Brain microvascular endothelial cell (primary cell): ENCODE measurements at regions not wholly inside any gene's neighbourhood (a gene's known extent, or its start where the extent isn't known, plus 50 kb on each side); places are given as distances from the start of the nearest gene placed in this dataset.

Experiments
- DNase-seq: peaks from one replicate; pipeline ENCODE4 v3.0.0-alpha.2; 2020
- H3K27ac ChIP-seq: fragments of 250-450 bp; sonication (Bioruptor Pico); 2 replicates; pipeline ENCODE4 v1.5.1; 2020; ENCODE audit warnings: mild to moderate bottlenecking, moderate library complexity
- H3K27me3 ChIP-seq: fragments of 250-450 bp; sonication (Bioruptor Pico); replicated peaks from 2 replicates; pipeline ENCODE4 v1.5.1; 2020; ENCODE audit warnings: mild to moderate bottlenecking
- H3K36me3 ChIP-seq: fragments of 250-450 bp; sonication (Bioruptor Pico); replicated peaks from 2 replicates; pipeline ENCODE4 v1.5.1; 2020; ENCODE audit warnings: mild to moderate bottlenecking
- H3K4me3 ChIP-seq: 2 replicates; pipeline ENCODE4 v1.5.1; 2011; ENCODE audit warnings: low read depth, mild to moderate bottlenecking, control low read depth, low read length, moderate library complexity
- CTCF ChIP-seq: IDR thresholded peaks from 2 replicates; pipeline ENCODE4 v1.5.1; 2011; ENCODE audit warnings: low read depth, mild to moderate bottlenecking, moderate library complexity, low read length, control low read depth, inconsistent platforms; ENCODE audit errors: missing control alignments
- in situ Hi-C: cut with HindIII; loops from 2 replicates; pipeline ENCODE4 v1.10.0; 2017; ENCODE audit warnings: low sequenced_read_pairs, low pct_ligation_motif_present

GRCh38 chr11:116540645-116541304 lies 232.0 kb downstream of the BUD13 start:
- TF ChIP-seq CTCF: no peak
- no peak overlapping the region for H3K27ac ChIP-seq
- no peak overlapping the region for H3K4me3 ChIP-seq
- no peaks in the 10 kb centered on the region for H3K36me3 ChIP-seq
- in situ Hi-C loops: no loop called here
- H3K27me3 ChIP-seq: no peaks in the 10 kb centered on the region
- no peak for DNase-seq

GRCh38 chr11:116539836-116540418 lies 232.9 kb downstream of the BUD13 start:
- no peak overlapping the region for H3K27ac ChIP-seq
- H3K27me3 ChIP-seq: no peaks in the 10 kb centered on the region
- DNase-seq: no peak
- in situ Hi-C loops: no loop called here
- no peaks in the 10 kb centered on the region for H3K36me3 ChIP-seq
- no peak overlapping the region for H3K4me3 ChIP-seq
- TF ChIP-seq CTCF: no peak

- in situ Hi-C loops: no loop called here
- H3K27me3 ChIP-seq: no peaks in the 10 kb centered on the region
- no peak overlapping the region for H3K27ac ChIP-seq
Measured at GRCh38 chr11:116539211-116539610, 233.6 kb downstream of the BUD13 start.

GRCh38 chr11:116538677-116539076 lies 234.1 kb downstream of the BUD13 start:
- H3K4me3 ChIP-seq: no peak overlapping the region
- no peaks in the 10 kb centered on the region for H3K27me3 ChIP-seq
- no peak for DNase-seq
- TF ChIP-seq CTCF: no peak
- H3K36me3 ChIP-seq: no peaks in the 10 kb centered on the region
- in situ Hi-C loops: no loop called here
- H3K27ac ChIP-seq: no peak overlapping the region

More at GRCh38 chr11:116539211-116539610, 233.6 kb downstream of the BUD13 start:
- DNase-seq: no peak
- no peaks in the 10 kb centered on the region for H3K36me3 ChIP-seq
- TF ChIP-seq CTCF: no peak
- no peak overlapping the region for H3K4me3 ChIP-seq

GRCh38 chr11:116537709-116538108 lies 235.1 kb downstream of the BUD13 start:
- H3K27me3 ChIP-seq: no peaks in the 10 kb centered on the region
- no peak for DNase-seq
- no peak for TF ChIP-seq CTCF
- H3K4me3 ChIP-seq: no peak overlapping the region
- no peak overlapping the region for H3K27ac ChIP-seq
- in situ Hi-C loops: no loop called here
- H3K36me3 ChIP-seq: no peaks in the 10 kb centered on the region

- no peak overlapping the region for H3K27ac ChIP-seq
- no peak for DNase-seq
- no peaks in the 10 kb centered on the region for H3K27me3 ChIP-seq
- TF ChIP-seq CTCF: no peak
- no peaks in the 10 kb centered on the region for H3K36me3 ChIP-seq
- in situ Hi-C loops: no loop called here
- no peak overlapping the region for H3K4me3 ChIP-seq
Measured at GRCh38 chr11:116537121-116537520, 235.7 kb downstream of the BUD13 start.
